ENCODE measurements at regions not wholly inside any gene's neighbourhood (a gene's known extent, or its start where the extent isn't known, plus 50 kb on each side); places are given as distances from the start of the nearest gene placed in this dataset.

- DNase-seq, result no peak
Measured at GRCh38 chr16:79815049-79815448, 214.5 kb upstream of the MAF start.

DNA sequence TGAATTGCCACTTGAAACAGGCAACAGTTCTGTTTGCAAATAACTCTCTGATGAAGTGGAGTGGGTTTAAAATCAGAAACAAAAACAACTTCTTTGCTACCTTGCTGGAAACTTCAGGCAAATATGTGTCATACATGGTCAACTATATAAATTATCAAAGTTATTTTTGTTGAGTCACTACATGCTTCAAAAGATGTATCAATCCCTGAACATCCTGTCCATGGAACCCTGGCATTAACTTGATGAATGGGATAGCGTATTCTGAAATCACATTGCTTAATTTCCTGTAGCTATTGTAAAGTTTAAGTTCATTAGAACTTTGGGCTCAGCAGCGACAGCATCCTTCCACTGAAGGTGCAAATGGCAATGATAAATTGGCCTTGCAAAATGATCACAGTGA lies 213.6 kb upstream of the MAF start:
- no peak for DNase-seq

- DNase-seq, result no peak
Measured at GRCh38 chr16:79811541-79811940, 211.0 kb upstream of the MAF start.

DNA sequence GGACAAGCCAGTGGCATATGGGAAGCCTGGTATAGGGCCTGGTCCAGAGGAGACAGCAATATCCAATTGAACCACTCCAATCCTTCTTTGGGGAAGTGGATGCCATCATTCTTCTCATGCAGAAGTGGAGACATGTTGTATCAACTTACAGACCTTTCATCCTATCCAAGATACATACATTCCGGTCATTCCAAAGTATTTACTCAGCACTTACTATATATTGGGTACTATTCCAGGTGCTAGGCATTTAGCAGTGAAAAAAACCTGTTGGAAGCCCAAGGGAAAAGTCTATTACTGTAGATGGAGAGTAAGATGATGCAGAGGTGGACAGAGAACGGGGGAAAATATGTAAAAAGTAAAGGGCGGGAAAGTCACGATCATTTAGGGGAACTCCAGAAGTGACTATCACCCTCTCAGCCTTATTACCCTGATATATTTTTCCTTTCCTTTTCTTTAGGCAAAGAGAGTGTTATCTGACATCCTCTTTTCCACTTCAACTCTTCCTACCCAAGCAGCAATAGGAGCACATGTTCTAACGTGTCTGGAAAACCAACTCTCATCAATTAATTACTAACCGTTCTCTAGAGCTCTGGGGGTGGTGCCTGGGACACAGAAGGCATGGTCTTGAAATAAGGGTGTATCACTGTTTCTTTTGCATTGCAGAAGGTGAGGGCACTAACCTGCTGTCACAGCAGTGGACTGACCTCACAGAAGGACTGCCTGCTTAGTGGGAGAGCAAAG lies 210.1 kb upstream of the MAF start:
- DNase-seq, result no peak

GRCh38 chr16:79809376-79809775 lies 208.8 kb upstream of the MAF start:
- DNase-seq, result no peak

GRCh38 chr16:79808731-79809130 lies 208.2 kb upstream of the MAF start:
- DNase-seq, result no peak

- DNase-seq, result no peak
Measured at GRCh38 chr16:79806757-79807156, 206.2 kb upstream of the MAF start.

GRCh38 chr16:79805621-79806020 lies 205.1 kb upstream of the MAF start:
- DNase-seq, result no peak

- DNase-seq, result no peak
Measured at GRCh38 chr16:79801646-79802045, 201.1 kb upstream of the MAF start.

GRCh38 chr16:79800016-79800608 lies 199.6 kb upstream of the MAF start:
- no peak for DNase-seq

DNA sequence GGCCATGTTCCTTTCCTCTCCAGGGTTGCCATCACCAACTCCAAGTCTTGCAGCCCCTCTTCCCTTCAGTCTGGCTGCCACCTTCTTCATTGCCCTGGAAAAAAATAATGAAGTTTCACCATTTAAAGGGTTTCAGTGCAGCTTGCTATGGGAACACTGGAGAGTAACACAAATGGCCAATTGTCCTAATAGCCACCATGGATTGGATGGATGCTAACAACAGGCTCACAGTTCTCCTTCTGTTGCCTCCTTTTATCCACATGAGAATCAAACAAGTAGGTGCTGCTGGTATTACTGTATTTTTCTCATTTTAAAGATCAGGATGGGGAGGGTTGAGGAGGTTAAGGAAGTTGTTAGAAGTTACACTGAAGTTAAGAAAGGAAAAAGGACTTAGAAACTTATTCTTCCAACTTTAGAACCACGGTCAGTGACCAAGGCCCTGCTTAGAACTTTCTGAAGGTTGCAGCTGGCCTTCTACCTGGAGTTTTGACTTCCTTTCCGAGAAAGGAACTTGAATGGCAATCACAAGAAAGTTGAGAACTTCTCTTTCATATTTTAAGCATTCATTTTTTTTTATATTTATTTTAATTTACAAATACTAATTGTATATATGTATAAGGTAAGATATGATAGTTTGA lies 198.0 kb upstream of the MAF start:
- no peak for DNase-seq

DNA sequence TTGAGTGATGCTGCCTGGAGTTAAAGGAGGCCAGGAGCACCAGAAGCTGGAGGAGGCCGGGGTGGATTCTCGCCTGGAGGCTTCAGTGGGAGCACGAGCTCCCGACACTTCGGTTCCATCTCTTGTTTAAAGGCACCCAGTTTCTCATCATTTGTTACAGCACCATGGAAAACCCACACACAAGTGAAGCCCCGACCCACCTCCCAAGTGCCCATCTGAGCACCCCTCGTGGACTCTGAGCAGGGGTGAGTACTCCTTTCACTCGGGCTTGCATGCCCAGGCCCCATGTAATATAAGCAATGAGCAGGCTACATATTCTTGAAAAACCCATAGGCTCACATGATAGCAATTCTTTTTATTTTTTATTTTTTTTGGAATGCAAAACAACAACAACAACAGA lies 196.9 kb upstream of the MAF start:
- DNase-seq, result no peak

GRCh38 chr16:79795556-79795955 lies 195.0 kb upstream of the MAF start:
- DNase-seq, result no peak

DNA sequence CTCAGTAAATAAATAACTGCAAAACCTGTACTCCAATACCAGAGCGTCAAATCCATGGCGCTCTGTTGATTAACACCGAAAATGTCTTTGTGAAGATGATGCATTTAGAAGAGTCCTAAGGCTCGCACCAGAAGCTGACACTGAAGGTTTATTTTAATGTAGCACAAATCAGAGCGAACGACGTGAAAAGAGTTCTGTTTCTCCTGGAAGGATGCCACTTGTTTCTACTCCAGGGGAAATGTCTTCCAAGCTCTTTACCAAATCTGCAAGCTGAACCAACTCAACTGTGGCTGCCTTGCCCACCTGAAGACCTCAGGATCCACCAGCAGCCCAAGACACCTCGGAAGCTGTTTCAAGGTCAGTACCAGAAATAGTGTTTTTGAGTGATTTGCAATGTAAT lies 194.4 kb upstream of the MAF start:
- no peak for DNase-seq

GRCh38 chr16:79792664-79793351 lies 192.3 kb upstream of the MAF start:
- no peak for DNase-seq

DNA sequence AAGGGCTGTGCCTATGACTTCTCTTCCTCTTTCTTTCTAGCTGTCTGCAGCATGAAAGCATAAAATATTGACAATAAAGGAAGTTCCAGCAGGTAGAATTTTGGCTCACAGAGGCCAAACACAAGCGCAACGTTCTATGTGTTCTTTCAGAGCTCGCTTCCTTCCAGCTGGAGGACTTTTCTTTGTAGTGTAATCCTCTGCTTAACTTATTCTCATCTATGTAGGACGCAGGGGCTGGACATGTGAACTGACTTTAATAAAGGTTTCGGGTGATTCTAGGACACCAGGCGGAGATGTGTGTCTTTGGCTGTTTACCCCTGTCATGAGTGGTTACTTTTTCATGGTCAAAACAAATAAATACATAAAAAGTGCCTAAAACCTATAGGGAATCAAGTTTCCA lies 191.5 kb upstream of the MAF start:
- DNase-seq, result no peak

- no peak for DNase-seq
Measured at GRCh38 chr16:79790854-79791253, 190.3 kb upstream of the MAF start.

DNA sequence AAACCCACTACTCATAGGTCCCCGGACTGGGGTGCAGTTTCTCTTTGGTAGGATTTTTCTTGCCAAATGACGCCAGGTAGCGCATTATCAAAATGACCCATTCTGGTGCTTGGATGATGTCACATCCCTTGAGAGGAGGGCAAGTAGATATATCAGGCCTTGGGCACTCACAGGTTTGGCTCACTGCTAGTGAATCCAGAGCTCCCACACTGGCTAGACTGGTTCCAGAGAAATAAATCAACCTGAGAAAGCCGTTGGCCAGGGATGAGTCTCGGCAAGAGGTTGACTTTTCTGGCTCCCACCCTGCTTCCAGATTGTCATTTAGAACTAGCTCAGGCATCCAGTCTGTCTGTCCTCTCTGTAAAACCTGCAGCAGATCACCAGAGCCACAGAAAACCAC lies 188.4 kb upstream of the MAF start:
- no peak for DNase-seq

GRCh38 chr16:79786389-79786788 lies 185.9 kb upstream of the MAF start:
- no peak for DNase-seq

DNA sequence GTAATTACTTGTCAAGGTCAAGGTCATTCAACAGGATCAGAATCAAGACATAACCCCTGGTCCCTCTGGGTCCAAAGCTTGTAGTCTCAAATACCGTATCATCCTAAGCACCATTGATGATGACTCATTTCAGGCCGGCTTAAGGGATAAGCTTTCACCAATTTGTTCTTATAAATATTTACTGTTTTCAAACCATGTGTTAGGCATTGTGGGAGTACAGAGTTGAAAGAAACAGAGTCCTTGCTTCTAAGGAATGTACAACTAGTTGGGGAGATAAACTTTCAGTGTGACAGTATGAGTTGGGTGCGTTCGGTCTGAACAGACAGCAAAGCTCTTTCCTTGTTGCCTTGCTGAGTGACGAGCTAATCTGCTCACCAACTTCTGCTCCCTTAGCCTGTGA lies 183.5 kb upstream of the MAF start:
- no peak for DNase-seq

- no peak for DNase-seq
Measured at GRCh38 chr16:79777679-79778078, 177.1 kb upstream of the MAF start.

DNA sequence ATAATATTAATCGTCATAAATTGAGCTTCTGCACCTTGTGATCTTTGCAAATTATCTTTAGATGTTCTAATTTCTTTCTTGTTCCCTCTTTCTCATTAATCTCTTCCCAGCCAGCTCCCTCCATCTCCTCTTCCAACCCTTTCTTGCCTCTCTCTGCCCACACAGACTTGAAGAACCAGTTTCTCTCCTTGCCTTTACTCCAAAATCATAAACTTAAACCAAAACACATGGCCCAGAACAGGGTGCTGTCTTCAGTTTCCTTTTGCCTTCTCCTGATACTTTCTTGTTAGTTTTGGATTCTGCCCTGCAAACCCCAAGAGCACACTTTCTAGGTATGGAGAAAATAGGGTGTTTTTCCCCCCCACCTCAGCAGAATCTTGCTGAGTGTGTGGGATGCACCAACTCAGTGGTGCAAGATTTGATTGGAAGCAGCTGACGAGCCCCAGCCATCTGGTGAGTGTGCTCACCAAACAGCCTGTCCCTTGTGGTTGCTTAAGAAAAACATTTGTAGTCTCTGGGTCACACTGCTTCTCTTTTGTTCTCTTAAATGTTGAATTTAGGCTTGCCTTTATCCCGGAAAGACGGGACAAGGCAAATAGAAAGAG lies 175.8 kb upstream of the MAF start:
- DNase-seq, result no peak

DNA sequence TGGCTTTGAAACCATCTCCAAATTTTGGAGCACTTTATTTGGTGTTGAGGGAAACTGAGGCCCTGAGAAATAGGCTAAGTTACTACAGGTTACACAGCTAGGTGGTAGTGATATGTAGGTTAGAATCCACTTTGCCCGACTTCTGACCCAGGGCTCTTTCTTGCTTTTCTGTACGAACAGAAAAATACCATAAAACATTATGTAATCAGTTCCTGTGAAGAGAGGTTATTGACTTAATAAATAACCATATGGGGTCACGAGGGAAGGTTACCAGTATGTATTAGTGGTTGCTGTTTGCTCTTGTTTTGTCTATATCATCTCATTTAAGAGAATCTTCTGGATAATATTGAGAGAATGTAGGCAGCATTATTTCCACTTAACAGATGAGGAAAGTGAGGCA lies 172.2 kb upstream of the MAF start:
- DNase-seq, result no peak
